ENCODE measurements at regions not wholly inside any gene's neighbourhood (a gene's known extent, or its start where the extent isn't known, plus 50 kb on each side); places are given as distances from the start of the nearest gene placed in this dataset.

DNA sequence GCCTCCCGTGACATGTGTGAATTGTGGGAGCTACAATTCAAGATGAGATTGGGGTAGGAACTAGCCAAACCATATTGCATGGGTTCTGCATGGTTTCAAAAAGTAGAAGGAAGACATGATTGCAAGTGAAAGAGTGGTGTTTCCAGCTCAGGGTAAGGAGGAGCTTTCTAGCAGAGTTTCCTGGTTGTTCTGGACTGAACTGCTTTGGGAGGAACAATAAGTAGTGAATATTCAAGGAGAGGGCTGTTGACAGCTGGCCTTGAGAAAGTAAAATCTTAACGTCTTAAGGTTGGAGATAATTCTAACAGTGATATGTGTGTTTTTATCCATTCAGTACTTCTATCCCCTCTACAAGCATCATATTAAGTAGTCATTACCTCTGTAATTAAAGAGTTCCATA lies 62.2 kb upstream of the PRKG1 start:
- Histone ChIP-seq H3K9me3 (ENCODE audit: low read length) (no peaks in the 10 kb centered on the region), H3K4me3 (replicated peaks in 1 of 3; ENCODE audit: insufficient read depth in 1 of 3, low read depth in 2 of 3, low read length in 3 of 3) (no peak overlapping the region), H3K4me2 (ENCODE audit: low read depth, low read length) (no peak overlapping the region), H3K79me2 (ENCODE audit: insufficient read depth, low read length) (no peaks in the 10 kb centered on the region), H3K27ac (ENCODE audit: extremely low read length, insufficient read depth, low read length) (no peak overlapping the region), H3K4me1 (ENCODE audit: insufficient read depth, low read length) (no peaks in the 10 kb centered on the region), H3K36me3 (replicated peaks in 1 of 2; ENCODE audit: control insufficient read depth in 1 of 2, insufficient read depth in 2 of 2, low read length in 2 of 2) (no peaks in the 10 kb centered on the region), H4K20me1 (ENCODE audit: insufficient read depth, low read length) (no peaks in the 10 kb centered on the region), H3K9ac (ENCODE audit: insufficient read depth, low read depth, low read length) (no peak overlapping the region), H3K27me3 (ENCODE audit: control insufficient read depth in 1 of 2, insufficient read depth in 2 of 2, low read length in 2 of 2) (no peaks in the 10 kb centered on the region; a peak in 1 of 5 replicates), H2AFZ (ENCODE audit: low read length) (no peak overlapping the region)
- TF ChIP-seq, protein P1, sequence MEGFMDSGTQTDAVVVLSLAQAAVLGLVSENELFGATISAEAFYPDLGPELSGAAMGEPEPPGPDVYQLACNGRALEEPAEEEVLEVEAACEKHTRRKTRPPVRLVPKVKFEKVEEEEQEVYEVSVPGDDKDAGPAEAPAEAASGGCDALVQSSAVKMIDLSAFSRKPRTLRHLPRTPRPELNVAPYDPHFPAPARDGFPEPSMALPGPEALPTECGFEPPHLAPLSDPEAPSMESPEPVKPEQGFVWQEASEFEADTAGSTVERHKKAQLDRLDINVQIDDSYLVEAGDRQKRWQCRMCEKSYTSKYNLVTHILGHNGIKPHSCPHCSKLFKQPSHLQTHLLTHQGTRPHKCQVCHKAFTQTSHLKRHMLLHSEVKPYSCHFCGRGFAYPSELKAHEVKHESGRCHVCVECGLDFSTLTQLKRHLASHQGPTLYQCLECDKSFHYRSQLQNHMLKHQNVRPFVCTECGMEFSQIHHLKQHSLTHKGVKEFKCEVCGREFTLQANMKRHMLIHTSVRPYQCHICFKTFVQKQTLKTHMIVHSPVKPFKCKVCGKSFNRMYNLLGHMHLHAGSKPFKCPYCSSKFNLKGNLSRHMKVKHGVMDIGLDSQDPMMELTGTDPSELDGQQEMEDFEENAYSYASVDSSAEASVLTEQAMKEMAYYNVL (CRISPR knock-in tag; IDR thresholded peaks at IDR 0.05; ENCODE audit: borderline replicate concordance): no peak
- TF ChIP-seq, protein P2, sequence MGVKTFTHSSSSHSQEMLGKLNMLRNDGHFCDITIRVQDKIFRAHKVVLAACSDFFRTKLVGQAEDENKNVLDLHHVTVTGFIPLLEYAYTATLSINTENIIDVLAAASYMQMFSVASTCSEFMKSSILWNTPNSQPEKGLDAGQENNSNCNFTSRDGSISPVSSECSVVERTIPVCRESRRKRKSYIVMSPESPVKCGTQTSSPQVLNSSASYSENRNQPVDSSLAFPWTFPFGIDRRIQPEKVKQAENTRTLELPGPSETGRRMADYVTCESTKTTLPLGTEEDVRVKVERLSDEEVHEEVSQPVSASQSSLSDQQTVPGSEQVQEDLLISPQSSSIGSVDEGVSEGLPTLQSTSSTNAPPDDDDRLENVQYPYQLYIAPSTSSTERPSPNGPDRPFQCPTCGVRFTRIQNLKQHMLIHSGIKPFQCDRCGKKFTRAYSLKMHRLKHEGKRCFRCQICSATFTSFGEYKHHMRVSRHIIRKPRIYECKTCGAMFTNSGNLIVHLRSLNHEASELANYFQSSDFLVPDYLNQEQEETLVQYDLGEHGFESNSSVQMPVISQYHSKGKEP (CRISPR knock-in tag; IDR thresholded peaks at IDR 0.05): no peak
- TF ChIP-seq ZKSCAN5 (CRISPR knock-in tag; IDR thresholded peaks at IDR 0.05): no peak
- 0% methylated on average over 2 of the region's 2 CpGs for WGBS (ENCODE audit: low lambda C conversion rate)
- FAIRE-seq (no peak), ATAC-seq (no peak), DNase-seq (ENCODE audit: low spot score) (no peak)
- intact Hi-C loops (cut with micrococcal nuclease; ENCODE audit: unreplicated experiment) (loop anchor here (5.0 kb wide), 2 partner anchors 65 to 950 kb away; no protein-coding TSS in a partner anchor), in situ Hi-C loops (cut with HindIII; ENCODE audit: extremely low pct_ligation_motif_present, low pct_unique_long_range_greater_than_20kb) (loop anchor here (25.0 kb wide), 1 partner anchor 1200 kb away; no protein-coding TSS in a partner anchor)
- no TSS peak for BruUV-seq (replicated peaks)
- CTCF ChIA-PET (ENCODE audit: low intra/inter-chr PET ratio, low total read pairs): no interaction called here
- POLR2A ChIA-PET: no interaction called here
